Breast epithelium (tissue), 3 donors: ENCODE measurements at regions not wholly inside any gene's neighbourhood (a gene's known extent, or its start where the extent isn't known, plus 50 kb on each side); places are given as distances from the start of the nearest gene placed in this dataset.
"Not testable (repeated sequence)": the region's sequence is repeated elsewhere in the genome, so short reads cannot be mapped to it uniquely, and the experiment has no call there.

ENCODE experiments used
- POLR2A ChIP-seq: fragments of 450-650 bp; IDR thresholded peaks from one replicate; pipeline ENCODE4 v1.6.1; 2016; ENCODE audit warnings: antibody characterized with exemption, mild to moderate bottlenecking, moderate library complexity
- TF ChIP-seq, protein P1 (sequence below), 3 donors: fragments of 450-650 bp; IDR thresholded peaks; one replicate each; pipeline ENCODE4 v1.5.1; 2016 to 2017; ENCODE audit warnings: antibody characterized with exemption in 3 of 3, mild to moderate bottlenecking in 3 of 3, moderate library complexity in 3 of 3

DNA sequence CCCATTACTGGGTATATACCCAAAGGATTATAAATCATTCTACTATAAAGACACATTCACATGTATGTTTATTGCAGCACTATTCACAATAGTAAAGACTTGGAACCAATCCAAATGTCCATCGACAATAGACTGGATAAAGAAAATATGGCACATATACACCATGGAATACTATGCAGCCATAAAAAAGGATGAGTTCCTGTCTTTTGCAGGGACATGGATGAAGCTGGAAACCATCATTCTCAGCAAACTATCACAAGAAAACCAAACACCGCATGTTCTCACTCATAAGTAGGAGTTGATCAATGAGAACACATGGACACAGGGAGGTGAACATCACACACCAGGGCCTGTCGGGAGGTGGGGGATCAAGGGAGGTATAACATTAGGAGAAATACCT lies 62.2 kb upstream of the FBXL17 start:
- TF ChIP-seq POLR2A, result not testable (repeated sequence)
- TF ChIP-seq, protein P1, sequence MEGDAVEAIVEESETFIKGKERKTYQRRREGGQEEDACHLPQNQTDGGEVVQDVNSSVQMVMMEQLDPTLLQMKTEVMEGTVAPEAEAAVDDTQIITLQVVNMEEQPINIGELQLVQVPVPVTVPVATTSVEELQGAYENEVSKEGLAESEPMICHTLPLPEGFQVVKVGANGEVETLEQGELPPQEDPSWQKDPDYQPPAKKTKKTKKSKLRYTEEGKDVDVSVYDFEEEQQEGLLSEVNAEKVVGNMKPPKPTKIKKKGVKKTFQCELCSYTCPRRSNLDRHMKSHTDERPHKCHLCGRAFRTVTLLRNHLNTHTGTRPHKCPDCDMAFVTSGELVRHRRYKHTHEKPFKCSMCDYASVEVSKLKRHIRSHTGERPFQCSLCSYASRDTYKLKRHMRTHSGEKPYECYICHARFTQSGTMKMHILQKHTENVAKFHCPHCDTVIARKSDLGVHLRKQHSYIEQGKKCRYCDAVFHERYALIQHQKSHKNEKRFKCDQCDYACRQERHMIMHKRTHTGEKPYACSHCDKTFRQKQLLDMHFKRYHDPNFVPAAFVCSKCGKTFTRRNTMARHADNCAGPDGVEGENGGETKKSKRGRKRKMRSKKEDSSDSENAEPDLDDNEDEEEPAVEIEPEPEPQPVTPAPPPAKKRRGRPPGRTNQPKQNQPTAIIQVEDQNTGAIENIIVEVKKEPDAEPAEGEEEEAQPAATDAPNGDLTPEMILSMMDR (IDR thresholded peaks at IDR 0.05), result not testable (repeated sequence)
